ENCODE measurements at regions not wholly inside any gene's neighbourhood (a gene's known extent, or its start where the extent isn't known, plus 50 kb on each side); places are given as distances from the start of the nearest gene placed in this dataset.

GRCh38 chr2:41954304-41955291, 93.2 kb upstream of the PKDCC start:
- no peaks in the 10 kb centered on the region for H3K27me3 ChIP-seq (ENCODE audit: control insufficient read depth in 4 of 4, insufficient read depth in 4 of 4, low read length in 3 of 4)
- TF ChIP-seq JUND (IDR thresholded peaks at IDR 0.05) (no peak), TAF1 (conservative IDR thresholded peaks at IDR 0.05) (no peak), ATF3 (IDR thresholded peaks at IDR 0.05) (no peak), GABPA (IDR thresholded peaks at IDR 0.05 in 1 of 2, conservative IDR thresholded peaks at IDR 0.05 in 1 of 2) (no peak), HNF4A (conservative IDR thresholded peaks at IDR 0.05) (no peak), CTCF (IDR thresholded peaks at IDR 0.05; ENCODE audit: low read depth, low read length, missing input control) (no peak), FOXA2 (IDR thresholded peaks at IDR 0.05) (no peak), MAX (IDR thresholded peaks at IDR 0.05) (no peak), RXRA (IDR thresholded peaks at IDR 0.05) (no peak), ZBTB33 (IDR thresholded peaks at IDR 0.05) (no peak), REST (IDR thresholded peaks at IDR 0.05) (no peak), SP1 (IDR thresholded peaks at IDR 0.05) (no peak), EGR1 (IDR thresholded peaks at IDR 0.05; ENCODE audit: low read depth in 2 of 2) (no peak), FOXA1 (IDR thresholded peaks at IDR 0.05) (no peak), YY1 (IDR thresholded peaks at IDR 0.05) (no peak), RAD21 (IDR thresholded peaks at IDR 0.05) (no peak), HNF4G (IDR thresholded peaks at IDR 0.05) (no peak), NR2F2 (IDR thresholded peaks at IDR 0.05) (no peak)
- no peak overlapping the region for H3K27ac ChIP-seq (ENCODE audit: low read depth in 1 of 2, low read length in 2 of 2)
- no peaks in the 10 kb centered on the region for H3K4me1 ChIP-seq (ENCODE audit: control insufficient read depth in 4 of 4, insufficient read depth in 4 of 4, low read length in 3 of 4)
- peak; percentile 27 for DNase-seq (ENCODE audit: low spot score)
- no peak overlapping the region for H3K9ac ChIP-seq (ENCODE audit: low read depth in 1 of 2, low read length in 2 of 2)
- H3K4me3 ChIP-seq (ENCODE audit: low read depth in 1 of 3, low read length in 3 of 3), result no peak overlapping the region
- H3K9me3 ChIP-seq (ENCODE audit: control insufficient read depth in 4 of 4, low read length in 3 of 4), result no peaks in the 10 kb centered on the region
- no peaks in the 10 kb centered on the region for H3K36me3 ChIP-seq (ENCODE audit: control insufficient read depth in 4 of 4, insufficient read depth in 3 of 4, low read depth in 1 of 4, low read length in 3 of 4)
- WGBS, result 86% methylated on average over 16 of the region's 16 CpGs
